ENCODE measurements at regions not wholly inside any gene's neighbourhood (a gene's known extent, or its start where the extent isn't known, plus 50 kb on each side); places are given as distances from the start of the nearest gene placed in this dataset.
A peak's percentile ranks its signal among the peaks of the same experiment; 100 is the strongest.
"Not testable (repeated sequence)": the region's sequence is repeated elsewhere in the genome, so short reads cannot be mapped to it uniquely, and the experiment has no call there.

DNA sequence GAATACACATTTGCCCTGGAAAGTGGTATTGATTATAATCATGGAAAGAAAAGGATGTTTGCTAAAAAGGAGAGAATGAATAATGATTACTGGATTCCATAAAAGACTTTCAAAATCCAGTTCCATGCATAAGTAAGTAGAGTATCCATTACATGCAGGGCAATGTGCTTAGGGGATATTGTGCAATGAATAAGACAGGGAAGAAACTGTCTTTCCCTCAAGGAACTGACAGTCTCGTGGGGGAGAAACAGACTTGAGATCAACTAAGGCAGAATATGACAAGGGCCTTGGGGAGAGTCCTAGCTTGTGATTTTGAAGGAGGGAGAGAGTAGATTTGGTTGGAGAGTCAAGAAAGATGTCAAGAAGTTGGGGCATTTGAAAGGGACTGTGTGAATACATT, 130.6 kb downstream of the SPP2 start:
- DNase-seq: no peak

DNA sequence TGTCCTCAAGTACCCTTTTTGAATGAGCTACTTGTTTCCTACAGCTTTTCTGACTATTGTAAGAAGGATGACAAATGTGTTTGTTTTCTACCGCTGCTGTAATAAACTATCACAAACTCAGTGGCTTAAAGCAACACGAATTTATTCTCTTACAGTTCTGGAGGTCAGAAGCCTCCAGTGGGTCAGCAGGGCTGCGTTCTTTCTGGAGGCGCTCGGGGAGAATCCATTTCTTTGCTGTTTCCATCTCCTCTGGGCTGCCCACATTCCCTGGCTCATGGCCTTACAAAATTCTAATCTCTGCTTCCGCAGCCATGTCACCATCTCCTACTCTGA, 128.5 kb downstream of the SPP2 start:
- DNase-seq: no peak

DNA sequence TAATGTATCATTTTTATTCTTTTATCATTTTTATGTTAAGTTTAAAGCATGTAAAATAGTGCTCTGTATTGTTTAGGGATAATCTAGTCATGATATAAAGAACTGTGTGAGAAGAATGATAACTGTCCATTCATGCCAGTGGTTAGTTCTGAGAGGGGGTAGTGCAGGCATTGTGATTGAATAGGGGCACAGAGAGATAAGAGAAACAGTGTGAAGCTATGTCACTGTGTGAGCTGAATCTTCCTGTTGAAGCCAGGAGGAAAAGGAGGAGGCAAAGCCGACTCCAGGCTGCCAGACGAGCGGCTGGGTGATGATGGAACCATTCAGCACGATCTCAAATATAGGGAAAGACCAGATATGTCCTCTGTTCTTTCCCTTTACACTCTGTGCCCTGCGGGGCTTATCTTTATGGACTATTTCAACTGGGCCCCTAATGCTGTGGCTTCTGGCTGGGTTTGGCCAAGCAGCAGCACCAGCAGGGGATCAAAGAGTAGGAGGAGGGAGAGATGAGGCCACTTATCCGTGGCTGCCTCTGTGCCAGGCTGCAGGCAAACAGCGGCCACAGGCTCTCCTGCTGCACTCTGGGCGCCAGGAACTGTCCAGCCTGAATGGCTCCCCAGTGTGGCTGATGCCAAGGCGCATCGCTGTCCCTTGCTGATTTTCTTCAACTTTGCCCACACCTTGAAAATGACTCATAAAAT, 128.0 kb downstream of the SPP2 start:
- no peak for DNase-seq

DNA sequence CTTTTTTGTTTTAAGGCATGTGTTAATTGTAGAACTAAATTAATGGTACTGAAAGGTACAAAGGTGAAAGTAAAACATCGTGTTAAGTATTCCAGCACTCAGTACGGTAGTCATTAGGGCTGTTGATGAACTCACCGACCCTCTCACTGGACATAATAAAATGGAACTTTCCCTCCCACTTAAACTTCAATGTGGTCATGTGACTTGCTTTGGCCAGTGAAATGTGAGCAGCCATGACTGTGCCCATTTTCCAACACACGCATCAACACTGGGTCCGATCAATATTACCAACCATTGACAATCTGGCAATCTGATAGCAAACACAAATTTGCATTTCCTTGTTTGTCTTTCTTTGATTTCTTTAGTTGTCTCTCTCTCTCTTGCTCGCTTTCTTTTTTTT, 125.1 kb downstream of the SPP2 start:
- no peak for DNase-seq

DNA sequence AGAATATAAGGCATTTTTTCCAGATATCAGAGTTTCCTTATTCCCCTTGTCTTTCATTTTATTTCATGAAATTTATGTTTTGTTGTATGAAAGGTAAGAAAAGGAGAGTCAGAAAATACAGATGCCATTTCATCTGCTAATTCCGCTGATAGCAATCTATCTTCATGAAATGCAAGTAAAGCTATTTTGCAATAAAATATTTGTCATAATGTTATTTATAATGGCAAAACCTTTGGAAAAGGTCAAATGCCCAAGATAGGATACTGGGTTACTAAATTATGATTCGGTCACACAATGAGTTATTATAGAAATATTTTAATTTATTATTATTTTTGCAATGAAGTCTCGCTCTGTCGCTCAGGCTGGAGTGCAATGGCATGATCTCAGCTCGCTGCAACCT, 124.2 kb downstream of the SPP2 start:
- DNase-seq: no peak

DNA sequence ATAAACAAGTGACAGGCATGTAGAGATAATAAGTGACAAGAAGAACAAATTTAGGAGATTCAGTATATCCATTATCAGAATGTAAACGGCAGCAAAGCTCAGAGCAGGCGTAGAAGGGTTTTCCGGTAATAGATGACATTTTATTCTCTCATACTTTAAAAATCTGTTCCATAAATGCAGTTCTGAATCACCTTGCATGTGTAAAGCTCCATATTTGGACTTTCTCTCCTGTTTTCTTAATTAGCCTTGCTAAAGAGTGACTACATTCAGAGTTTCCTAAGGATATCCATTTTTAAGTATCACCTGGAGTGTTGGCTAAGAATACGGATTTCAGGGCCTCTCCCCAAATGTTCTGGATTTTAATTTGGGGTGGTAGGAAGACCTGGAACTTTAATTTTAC, 122.0 kb downstream of the SPP2 start:
- no peak for DNase-seq

DNA sequence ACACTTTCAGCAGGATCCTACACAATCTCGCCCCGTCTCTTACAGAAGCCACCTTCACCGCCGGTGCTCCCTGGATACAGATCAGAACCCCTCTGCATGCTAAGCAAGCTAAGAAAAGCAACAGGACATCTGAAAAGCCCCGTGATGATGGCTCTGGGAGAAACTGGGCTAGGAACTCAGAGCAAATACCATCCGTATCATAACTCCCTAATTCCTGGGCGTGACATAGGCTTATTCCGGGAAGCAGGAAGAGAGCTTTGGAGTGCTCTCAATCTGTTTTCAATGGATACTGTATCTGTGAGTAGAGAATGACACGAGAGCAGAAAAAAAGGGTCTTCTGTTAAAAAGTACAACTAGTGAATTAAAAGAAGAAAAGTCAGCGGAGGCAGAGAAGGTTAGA, 121.6 kb downstream of the SPP2 start:
- DNase-seq: no peak

DNA sequence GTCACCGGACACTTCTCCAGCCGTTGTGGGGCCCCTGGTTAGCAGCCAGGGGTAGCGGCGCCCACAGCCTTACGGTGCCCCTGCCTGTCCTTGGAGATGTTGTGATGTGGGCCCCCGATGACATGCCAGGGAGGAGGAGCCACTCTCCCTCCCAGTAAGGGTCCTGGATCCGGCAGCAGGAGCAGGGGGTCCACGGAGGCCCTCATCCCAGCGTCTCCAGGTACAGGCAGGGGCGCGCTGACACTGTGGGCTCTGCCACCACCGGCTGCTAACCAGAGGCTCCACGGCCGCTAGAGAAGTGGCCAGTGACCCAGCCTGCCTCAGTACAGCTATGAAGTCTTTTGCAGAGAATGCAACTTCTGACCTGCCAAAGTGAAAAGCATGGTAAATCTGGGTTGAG, 121.2 kb downstream of the SPP2 start:
- DNase-seq: no peak

DNA sequence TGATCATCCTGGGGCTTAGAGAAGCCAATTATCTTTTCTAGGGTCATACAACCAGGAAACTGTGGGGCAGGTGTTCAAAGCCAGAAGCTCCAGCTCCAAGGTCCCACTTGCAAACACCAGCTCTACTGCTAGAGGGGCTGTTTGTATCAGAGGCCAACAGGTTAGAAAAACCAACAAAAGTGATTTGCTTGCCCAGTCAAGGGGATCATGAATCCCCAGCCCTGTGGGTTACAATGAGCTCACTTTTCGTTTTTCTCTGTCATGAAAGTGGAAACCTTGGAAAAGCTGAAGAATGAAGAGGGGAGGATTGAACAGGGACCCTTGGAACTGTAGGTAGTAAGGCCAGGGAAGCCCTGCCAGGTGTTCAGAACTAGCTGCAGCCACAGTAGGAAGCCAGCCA, 119.2 kb downstream of the SPP2 start:
- DNase-seq: no peak

DNA sequence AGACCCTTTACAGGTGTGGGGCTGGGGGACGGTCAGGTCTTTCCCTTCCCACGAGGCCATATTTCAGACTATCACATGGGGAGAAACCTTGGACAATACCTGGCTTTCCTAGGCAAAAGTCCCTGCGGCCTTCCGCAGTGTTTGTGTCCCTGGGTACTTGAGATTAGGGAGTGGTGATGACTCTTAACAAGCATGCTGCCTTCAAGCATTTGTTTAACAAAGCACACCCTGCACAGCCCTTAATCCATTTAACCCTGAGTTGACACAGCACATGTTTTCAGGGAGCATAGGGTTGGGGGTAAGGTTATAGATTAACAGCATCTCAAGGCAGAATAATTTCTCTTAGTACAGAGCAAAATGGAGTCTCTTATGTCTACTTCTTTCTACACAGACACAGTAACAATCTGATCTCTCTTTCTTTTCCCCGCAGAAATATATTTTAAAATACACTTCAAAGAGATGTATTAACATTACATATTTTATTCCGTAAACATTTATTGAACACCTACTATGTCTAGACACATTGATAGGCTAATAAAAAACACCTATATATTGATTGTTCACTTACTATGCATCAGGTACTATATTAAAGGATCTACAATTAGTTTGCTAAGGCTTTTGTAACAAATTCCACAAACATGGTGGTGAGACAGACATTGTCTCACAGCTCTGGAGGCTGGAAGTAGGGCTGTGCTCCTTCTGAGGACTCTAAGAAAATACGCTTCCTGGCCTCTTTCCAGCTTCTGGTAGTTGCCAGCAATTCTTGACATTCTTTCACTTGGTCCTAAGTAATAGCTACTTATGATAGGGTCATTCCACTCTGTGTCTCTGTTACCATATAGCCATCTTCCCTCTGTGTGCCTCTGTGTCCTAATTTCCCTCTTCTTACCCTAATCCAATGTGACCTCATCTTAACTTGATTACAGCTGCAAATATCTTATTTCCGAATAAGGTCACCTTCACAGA, 118.4 kb downstream of the SPP2 start:
- not testable (repeated sequence) for DNase-seq

DNA sequence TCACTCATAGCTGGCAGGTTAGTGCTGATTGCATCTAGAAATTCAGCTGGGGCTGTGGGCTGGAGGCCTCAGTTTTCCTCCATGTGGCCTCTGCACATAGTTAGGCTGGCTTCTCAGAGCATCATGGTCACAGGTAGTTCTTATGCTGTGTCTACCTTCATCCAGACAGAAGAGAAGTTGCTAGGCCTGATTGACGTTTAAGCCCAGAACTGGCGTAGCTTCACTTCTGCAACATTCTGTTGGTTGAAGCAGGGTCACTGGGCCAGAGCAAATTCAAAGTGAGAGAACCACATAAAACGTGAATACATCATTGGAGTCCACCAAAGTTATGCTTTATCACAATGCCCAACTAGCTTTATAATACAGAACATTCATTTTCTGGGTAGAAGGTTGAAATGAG, 116.0 kb downstream of the SPP2 start:
- no peak for DNase-seq

DNA sequence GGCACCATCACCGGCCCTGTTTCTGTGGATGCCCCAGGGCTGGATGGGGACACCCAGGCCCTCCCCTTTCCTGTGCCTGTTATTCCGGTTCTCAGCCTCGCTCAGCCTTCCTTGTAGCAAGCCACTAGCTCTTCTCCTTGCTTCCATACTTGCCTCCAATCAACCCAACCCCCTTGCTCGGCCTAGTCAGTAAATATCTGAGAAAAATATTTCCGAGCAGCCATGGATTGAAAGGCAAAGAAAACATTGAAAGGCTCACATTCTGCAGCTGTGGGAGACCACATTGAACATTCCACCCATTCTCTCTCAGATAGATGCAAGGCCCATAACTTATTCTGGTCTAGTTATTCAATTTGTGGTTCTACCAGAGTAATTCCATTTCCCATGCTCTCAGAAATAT, 114.9 kb downstream of the SPP2 start:
- no peak for DNase-seq

DNA sequence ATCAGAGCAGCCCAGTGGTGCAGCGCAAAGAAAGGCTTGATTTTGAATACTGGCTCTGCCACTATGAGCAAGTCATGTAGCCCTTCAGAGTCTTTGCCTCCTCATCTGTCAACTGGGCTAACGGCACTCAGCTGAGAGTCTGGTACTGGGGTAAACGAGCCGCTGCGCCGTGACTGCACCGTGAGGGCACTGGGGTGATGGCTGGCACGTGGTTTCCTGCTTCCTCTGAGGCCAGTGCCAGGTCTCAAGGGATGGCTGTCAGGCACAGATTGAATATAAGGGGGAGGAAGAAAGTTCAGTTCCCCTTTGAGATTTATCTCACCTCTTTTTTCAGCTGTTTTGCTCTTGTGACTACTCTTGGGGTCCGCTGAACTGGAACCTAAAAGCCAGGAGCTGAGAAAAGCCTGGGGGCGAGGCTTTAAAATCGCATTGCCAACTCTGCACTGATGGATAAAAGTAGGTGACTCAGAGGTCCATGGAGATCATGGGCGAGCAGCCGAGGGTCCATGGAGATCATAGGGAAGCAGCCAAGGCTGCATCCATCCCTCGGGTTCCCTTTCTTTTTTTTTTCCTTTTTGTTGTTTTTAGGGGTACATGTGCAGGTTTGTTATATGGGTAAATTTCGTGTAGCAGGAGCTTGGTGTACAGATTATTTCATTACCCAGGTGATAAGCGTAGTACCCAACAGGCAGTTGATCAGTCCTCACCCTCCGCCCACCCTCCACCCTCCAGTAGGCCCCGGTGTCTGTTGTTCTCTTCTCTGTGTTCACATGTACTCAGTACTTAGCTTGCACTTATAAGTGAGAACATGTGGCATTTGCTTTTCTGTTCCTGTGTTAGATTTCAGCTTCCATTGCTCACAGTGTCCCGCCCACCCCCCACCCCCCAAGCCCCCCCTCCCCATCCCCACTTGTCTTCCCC, 114.3 kb downstream of the SPP2 start:
- no peak for DNase-seq

DNA sequence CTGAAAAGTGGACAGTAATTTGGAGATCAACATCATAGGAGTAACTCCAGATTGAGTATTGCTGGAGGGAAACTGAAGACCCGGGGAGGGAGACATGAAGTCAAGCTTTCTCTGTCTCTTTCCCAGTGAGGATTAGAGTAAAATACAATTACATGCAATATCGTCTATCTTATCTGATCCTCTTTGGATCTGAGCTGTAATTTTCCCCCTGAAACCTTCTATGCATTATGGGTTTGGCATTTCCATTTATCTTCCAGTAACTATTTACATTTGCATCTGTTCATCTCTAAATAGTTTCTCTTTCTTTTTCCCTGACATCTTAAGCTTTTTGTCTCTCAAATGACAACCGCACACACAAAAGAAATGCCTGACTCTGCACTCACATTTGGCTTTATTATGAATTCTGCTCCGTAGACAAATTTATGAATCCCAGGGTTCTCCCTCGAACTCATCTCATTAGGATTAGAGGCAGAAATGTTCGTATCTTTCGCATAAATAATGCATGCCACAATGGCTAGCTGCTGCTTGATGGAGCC, 113.1 kb downstream of the SPP2 start:
- no peak for DNase-seq

DNA sequence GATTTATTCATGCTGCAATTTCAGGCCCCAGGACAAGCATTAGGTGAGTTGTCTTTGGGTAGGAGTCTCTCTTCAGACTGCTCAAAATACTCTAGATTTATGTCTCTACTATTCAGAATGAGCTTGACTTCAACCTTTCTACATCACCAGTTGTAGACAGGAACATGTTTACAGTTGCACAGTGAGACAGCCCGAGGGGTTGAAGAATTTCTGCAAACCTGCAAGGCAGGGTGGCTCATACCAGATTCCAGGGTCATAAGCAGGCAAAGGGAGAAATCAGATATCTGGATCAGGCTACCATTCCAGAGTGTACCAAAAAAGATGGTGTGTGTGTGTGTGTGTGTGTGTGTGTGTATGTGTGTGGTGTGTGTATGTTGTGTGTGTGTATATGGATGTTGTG, 112.4 kb downstream of the SPP2 start:
- DNase-seq: no peak

DNA sequence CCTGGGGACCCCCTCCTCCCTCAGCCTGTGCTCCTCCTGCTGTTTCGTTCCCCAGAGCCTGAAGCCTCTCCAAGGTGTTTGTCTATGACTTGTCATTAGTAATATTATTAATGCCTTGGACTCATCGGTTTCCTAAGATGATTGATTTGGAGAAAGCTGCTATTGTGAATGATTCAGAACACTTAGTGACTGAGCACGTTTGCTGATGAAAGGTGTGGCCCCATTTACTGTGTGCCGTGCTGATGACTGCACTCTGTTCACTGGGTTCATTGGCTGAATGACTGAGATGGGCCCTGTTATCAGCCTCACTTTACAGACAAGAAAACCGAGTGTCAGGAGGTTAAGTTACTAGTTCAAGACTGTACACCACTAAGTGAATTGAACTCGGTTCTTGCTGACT, 111.4 kb downstream of the SPP2 start:
- DNase-seq: no peak

DNA sequence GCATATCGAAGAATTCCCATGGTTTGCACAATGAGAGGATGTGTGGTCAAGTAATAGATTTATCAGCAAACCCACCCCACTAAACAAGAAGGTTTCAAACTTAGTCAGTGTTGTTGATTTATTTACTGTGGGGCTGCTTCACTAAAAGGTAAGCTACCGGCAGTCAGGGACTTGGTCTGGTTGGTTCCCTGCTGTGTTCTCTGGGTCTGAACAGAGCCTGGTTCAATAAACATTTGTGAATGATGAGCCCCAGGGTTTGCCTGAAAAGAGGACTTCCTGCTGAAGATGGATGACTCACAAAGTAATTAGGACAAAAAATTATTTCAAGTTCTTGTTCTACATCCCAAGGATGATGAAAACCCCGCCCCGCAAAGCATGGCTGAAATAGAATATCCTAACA, 108.3 kb downstream of the SPP2 start:
- no peak for DNase-seq

DNA sequence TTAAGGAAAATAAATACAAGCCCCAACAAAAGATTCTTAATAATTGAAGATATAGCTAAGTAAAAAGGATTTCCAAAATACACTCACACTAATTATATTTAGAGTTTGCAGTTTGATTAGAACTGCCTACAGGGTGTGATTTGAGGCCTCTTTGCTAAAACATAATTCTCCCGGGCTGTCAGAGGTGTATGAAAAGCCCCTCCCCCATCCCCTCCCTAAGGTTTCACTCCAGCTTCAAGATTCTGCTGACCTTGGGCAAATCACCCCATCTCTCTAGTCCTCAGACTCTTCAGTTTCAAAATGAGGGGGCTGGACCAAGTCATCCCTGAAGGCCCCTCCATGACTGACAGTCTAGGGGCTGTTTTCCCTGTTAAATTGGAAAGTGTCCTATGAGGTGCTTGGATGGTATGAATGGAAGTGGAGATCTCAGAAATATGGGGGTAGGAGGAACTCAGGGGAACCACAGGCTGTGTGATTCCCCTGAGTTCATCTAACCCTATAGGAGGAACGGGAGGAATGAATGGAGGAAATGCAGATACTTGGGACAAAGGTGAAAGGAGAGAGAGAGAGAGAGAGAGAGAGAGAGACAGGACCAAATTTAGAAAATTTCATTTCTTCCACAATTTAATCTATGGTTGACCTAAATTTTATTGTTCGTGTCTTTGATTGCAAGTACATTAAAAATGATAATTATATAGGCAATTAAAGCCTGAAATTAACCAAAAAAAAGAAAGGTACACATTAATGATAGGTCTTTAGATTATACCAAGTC, 107.5 kb downstream of the SPP2 start:
- no peak for DNase-seq

DNA sequence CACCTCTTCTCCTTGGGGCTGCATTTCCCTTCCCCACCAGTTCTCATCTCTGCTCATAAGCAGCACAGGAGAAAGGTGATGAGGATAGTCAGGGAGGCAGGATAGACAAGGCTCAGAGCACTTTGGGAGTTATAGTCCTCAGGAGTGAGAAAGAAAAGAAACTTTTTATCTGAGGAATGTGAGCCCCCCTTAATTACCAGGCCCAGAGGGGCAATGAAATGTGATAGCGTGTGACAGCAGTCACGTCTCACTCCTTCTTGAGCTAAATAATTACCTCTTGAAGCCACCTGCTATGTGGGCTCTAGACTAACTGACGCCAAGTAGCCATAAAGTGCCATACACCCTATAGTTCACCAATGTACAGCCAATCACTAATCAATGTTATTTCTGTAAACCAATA, 105.8 kb downstream of the SPP2 start:
- peak; percentile 12 for DNase-seq

DNA sequence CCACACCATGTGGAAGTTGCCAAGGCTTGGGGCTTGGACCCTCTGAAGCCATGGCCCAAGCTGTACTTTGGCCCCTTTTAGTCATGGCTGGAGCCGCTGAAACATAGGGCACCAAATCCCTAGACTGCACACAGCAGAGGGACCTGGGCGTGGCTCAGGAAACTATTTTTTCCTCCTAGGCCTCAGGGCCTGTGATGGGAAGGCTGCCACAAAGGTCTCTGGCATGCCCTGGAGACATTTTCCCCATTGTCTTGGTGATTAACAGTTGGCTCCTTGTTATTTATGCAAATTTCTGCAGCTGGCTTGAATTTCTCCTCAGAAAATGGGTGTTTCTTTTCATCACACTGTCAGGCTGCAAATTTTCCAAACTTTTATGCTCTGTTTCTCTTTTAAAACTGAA, 102.3 kb downstream of the SPP2 start:
- not testable (repeated sequence) for DNase-seq

DNA sequence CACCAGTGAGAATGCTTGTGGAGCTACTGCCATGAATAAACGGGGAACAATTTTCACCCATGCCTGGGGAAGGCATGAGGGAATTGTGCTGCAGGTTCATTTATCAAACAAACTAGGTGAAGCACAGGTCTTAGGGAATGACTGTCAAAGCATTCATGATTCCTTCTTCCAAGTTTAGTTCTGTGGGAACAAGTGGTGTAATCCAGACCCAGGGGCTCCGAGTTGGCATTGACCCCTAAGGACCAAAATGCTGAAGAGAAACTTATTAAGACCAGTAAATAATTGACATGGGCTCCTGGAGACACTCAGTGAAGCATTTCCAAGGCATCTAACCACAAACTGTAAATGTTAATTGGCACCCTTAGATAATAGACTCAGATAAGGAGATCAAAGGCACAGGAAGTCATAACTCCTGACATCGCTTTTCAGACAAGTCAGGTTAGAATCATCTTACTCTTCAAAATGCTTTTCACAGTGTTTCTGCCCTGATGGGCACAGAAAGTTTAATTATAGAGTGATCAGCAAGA, 96.9 kb downstream of the SPP2 start:
- no peak for DNase-seq
